ENCODE measurements at regions not wholly inside any gene's neighbourhood (a gene's known extent, or its start where the extent isn't known, plus 50 kb on each side); places are given as distances from the start of the nearest gene placed in this dataset.
"Not testable (repeated sequence)": the region's sequence is repeated elsewhere in the genome, so short reads cannot be mapped to it uniquely, and the experiment has no call there.

DNA sequence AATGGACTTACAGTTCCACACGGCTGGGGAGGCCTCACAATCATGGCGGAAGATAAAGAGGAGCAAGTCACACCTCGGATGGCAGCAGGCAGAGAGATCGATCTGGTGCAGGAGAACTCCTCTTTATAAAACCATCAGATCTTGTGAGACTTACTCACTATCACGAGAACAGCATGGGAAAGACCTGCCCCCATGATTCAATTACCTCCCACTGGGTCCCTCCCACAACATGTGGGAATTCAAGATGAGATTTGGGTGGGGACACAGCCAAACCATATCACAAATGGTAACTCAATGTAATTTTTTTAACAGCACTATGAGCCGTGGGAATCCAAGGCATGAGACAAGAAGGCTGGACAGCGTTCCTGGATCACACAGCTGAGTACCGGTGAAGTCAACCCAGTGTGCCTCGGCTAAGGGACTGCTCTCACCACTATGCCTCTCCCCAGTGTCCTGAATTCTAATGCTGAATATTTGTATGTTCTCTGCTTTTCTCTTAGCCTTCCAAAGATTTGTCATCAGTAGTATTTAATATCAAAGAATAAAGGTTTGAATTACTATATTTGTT lies 84.3 kb downstream of the IRS2 start:
- not testable (repeated sequence) for DNase-seq

DNA sequence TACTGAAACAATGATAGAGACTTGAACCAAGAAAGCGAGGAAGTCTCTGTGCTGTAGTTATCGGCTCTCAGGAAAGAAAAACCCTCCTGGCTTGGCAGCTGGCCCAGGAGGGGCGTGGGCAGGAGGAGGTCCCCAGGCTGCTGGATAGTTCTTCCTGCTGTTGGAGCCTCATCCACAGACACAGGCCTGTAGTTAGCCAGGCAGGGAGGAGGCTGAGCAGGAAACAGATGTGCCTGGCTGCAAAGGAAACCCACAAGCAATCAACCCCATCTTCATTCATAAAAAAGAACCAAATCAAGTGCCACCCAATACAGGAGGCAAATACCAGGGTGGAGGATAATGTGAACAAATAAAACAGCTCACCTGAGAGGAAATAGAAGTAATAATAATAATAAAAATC lies 86.2 kb downstream of the IRS2 start:
- DNase-seq: peak; percentile 73

DNA sequence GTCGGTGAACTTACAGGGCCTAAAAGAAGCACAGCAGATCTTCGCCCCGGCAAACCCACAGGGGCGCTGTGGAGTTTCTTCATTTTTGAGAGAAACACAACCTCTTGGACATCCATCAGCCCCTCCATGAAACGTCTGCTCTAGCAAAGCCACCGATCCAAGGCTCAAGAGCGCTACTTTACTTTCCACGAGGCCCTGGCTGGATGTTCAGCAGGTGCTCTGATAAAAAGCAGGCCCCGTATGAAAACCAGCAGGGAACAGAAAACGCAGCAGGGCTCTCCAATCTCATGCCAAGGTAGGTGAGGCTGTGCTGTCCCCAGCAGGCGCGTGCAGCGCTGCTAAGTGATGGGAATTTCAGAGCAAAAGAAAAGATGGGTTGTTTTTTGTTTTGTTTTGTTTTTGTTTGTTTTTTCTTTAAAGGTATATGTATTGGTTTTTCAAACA lies 86.7 kb downstream of the IRS2 start:
- no peak for DNase-seq

DNA sequence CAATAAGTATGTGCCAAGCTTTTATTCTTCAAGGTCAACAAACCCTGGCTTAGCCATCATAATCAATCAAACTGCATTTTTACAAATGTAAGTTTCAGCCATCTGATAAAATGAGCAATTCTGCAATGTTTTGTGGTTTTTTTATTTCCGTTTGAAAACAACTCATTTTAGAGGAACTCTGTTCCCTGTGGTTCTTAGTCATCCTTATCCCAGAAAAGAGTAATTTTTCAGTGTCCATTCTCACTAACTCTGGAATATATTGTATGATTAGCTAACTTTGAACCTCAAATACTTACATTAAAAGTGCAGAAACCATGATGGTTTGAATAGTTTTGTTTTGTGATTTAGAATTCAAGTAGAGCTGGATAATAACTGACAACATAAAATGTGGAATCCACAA lies 87.6 kb downstream of the IRS2 start:
- peak; percentile 91 for DNase-seq

DNA sequence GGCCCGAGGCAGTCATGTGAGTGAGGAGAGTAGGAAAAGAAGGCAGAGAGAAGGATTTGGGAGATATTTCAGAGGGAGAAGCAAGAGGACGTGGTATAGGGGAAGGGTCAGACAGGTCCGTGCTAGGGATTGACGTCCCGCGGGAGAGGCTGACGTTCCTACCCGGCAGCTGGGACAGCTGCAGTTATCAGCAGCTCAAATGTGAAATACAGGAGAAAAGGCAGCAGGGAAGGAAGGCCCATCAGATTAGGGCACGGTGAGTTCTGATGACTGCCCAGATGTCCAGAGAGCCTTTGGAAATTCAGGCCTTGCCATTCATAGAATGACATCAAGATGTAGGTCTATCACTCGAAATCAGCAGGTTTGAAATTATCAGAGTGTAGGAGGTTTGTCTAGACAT lies 88.4 kb downstream of the IRS2 start:
- DNase-seq: no peak

DNA sequence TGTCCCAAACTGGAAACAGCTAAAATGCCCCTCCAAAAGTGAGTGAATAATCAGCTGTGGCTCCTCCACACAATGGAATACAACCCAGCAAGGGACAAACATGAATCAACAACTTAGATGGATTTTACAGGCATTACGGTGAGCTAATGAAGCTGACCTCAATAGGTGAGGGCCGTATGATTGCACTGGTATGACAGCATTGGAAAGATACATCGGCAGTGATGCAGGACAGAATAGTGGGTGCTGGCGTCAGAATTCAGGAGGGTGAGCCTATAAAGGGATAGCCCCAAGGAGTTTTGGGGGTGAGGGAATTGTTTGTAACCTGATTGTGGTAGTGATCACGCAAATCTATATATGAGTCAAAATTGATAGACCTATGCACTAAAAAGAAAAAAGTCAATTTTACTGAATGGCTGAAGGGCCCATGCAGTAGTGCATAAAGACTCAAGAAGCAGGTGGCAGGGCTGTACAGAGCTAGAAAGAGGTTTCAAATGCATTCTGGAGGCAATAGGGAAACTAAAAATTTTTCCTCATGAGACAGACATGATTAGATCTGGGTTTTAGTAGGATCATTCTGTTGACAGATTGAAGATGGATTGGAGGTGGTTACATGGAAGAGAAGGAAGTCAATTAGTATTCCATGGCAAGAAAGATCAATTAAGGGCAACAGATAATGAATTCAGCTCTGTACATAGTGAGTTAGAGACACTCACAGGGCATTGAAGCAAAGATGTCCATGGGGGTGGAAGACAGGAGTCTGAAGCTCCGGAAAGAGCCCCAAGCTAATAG lies 90.8 kb downstream of the IRS2 start:
- no peak for DNase-seq

DNA sequence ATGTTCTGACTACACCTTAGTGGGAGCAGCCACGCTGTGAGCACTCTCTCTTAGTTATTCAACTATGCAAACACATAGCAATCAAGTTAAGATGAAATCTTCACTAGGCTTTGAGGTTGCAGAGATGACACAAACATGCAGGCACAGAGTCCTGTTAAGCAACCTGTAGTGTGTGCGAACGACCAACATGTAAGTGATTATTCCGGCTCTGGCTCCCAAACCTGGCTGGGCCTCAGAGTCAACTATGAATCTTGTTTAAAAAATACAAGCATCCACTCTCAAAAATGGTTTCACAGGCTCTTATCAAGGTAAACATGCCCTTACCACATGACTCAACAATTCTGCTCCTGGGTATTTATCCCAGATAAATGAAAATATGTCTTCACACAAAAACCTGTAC lies 91.4 kb downstream of the IRS2 start:
- no peak for DNase-seq

DNA sequence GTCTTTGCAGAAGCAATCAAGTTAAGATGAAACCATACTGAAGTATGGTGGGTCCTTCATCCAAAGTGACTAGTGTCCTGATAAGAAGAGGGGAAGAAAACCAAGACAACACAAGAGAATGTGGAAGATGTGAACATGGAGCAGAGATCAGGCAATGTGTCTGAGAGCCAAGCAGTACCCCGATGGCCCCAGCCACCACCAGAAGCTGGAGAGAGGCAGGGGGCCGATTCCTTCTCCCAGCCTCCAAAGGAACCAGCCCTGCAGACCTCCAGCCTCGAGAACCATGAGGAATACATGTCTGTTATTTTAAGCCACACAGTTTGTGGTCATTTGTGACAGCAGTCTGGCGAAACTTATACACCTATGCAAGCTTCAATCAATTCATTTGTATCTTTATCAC lies 93.2 kb downstream of the IRS2 start:
- no peak for DNase-seq

DNA sequence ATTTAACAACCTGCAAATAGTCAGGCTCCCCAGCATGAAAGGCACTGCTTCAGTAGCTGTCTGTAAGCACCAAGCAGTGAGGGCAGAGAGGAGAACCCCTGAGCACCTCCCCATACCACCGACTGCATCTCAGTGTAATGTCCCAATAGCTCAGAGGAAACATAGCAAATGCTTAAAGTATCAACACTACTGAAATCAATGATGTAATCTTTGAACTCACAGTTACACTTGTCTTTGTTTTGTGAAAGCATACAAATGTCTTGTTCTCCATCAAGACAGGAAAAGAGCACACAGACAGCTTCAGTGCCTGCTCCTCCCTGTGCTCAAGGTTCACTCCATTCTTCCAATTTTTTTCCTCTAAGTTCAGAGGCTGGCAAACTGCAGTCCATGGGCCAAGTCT lies 94.7 kb downstream of the IRS2 start:
- no peak for DNase-seq

DNA sequence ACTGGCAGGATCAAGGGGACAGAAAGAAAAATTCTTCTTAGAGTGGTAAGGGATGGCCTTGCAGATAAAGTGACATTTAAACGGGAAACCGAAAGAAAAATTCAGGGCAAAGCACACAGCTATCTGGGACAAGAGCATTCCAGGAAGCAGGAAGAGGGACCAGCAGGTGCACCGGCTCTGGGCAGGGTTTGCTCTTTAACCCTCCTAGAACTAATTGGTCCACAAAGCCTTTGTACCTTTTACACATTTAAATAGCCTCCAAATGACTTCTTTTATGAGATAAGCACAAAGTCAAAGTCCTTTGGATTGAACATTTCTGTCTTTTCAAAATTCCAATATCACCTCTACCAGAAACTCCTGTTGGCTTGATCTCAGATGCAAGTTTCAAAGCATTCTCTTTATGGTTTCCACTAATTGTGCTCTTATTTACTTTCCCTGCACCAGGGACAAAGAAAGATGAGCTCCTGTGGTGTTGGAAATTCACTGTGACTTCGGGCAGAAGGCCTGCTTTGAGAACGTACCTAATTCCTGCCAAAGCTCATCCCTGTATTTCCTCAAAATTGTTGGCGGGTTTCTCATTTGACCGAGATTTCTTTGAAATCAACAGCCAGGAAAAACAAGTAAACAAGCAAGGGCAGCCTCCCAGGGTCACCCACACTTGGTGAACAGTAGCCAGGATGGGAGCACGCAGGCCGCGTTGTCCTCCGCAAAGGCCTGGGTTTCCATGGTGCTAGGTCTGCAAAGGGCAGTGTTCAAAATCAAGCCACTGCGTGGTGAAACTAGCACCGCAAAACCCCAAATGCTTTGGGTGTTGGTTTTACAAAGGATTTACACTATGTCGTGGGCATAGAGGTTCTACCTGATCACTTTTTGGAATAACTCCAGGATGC lies 98.6 kb downstream of the IRS2 start:
- no peak for DNase-seq

DNA sequence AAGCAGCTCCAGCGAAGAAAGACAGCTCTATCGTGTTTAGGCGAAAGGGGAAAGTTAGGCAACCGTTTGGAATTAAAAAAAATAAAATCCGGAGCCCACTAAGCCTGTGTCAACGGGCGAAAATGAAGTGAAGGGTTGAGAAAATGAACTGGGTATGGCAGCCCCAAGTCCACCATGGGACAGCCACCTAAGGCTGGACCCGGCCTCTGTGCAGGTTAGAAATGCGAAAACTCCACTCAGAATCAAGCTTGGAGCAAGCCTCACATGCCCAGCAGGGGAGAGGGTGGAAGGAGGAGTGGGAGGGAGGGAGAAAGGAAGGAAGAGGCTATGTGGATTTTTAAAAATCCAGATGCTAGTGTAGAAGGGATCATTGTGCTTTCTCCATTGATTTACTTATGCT lies 101.2 kb downstream of the IRS2 start:
- no peak for DNase-seq

DNA sequence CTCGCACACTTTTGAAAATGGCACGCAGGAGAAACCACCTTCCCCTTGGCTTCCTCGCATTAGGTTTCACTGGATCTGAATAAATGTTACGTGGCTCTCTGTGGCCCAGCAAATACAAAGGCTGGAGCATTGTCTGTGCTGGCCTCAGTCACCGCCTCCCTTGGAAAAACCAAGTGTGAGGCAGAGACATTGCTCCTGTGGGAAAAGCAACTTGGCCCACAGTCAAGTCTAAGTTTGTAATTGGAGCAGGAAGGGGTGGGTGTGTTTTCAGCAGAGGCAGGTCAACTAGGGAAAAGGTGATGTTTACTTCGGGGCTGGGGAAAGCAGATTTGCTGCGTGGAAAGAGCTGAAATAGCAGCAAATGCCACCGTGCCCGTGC lies 101.6 kb downstream of the IRS2 start:
- peak; percentile 32 for DNase-seq

DNA sequence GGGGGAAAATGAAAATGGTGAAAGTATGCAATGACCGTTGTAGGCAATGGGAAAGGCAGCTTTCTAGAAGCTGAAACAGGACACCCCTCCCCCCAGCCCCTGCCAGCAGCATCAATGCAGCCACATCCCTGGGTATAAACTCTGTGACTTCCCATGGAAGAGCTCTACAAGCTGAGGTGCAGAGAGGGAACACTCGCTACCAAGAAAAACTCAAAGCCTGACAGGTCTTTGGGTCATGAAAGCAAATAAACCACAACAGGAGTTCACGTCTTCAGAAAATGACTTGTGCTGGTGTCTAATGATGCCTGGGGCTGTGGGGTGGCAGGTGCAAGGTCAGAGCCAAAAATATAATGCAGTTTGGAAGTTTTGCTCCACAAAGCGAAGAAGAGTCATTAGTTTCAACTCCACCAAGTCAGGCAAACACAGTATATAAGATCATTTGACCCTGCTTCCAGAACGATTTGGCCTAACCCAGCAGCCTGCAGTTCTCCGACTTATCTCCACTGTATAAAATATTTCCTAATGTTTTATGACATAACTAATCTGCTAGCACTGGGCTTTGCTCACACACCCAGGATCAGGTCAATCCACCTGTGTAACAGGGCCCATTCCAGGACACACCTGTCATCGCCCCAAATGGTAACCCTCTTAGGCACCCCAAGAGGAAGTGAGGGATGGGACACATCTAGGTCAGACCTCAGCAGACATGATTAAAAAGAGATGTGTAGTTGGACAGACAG lies 102.1 kb downstream of the IRS2 start:
- DNase-seq: no peak

DNA sequence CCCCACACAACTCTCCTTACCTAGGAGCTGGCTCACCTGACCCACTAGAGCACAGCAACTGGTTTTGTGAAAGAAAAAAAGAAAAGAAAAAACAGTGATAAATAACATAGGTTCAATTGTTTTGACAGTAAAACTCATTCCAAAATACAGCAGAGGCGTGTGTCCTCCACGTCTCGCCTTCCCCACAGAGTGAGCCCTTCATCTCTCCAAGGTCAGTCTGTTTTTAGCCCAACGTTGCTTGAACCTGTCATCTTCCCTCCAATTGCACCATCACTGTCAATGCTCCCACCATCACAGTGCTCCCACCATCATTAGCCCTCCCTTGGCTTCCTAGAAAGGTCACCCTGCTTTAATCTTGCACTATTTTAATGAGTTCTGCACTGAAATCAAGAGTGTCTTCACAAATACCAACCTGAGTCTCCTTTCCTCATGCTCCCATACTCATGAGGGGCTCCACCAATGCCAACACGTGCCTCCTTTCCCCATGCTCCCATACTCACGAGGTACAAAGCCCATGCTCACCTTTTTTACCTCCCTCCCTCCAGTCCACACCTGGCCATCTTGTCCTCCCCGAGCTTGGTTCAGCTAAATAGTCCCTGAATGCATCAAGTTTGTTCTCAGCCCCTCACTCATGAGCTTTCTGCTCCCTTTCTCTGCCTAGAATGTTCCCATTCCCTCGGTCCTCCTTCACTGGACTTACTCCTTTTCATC lies 103.7 kb downstream of the IRS2 start:
- DNase-seq: no peak

DNA sequence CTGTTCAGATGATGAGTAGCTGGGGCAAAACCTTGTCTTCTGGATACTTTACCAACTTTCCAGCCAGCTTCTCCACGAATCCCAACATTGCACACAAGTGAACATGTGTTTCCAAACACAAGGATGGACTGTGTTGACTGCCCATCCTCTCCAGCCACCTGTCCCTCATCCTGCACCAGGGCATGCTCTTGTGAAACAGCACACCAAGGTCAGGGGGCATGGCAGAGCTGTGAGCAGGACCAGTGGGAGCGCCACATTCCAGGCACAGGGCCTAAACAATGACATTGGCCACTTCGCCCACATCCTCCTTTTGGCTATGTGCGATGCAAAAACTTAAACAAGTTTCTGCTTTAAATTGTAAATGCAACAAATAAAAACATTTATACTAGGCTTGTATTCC lies 105.5 kb downstream of the IRS2 start:
- DNase-seq: no peak

DNA sequence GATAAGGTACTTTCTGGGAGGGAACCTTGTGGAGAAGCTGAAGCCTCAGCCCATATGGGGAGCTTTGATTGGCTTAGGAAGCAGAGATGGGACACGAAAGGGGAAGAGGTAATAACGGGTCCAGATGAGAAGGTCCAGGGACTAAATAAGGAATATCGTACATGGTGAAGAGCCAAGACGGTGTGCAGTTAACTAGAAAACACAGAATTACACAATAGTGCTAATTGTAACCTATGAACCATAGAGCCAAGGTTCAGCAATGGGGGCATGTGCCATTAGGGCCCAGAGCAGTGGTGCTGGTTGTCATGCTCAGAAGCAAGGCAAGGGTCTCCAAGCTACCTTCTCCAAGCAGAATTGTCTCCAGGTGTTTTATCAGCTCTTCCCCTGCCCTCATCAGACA lies 106.1 kb downstream of the IRS2 start:
- no peak for DNase-seq

DNA sequence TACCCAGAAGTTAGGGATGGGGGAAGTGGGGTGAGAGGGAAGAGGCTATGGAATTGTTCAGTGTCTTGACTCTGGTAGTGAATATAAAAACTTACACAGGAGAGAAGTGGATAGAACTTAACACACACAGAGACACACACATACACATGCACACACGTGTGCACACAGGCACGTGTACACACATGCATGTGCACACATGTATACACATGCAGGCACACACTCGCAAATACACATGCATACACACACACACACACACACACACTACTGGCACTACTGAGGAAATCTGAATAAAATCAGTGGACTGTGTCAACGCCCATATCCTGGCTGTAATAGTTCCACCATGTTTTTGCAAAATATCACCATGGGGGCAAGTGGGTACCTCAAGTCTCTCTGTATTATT lies 107.9 kb downstream of the IRS2 start:
- no peak for DNase-seq

DNA sequence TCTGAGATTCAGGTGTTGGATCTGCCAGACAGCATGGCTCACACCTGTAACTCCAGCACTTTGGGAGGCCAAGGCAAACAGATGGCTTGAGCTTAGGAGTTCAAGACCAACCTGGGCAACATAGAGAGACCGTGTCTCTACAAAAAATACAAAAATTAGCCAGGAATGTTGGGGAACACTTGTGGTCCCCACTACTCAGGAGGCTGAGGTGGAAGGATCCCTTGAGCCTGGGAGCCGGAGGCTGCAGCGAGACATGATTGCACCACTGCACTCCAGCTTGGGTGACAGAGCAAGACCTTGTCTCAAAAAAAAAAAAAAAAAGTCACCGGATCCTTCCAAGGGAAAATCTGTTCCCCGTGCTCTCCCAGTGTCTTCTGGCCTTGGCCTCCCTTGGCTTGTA lies 109.2 kb downstream of the IRS2 start:
- DNase-seq: no peak

DNA sequence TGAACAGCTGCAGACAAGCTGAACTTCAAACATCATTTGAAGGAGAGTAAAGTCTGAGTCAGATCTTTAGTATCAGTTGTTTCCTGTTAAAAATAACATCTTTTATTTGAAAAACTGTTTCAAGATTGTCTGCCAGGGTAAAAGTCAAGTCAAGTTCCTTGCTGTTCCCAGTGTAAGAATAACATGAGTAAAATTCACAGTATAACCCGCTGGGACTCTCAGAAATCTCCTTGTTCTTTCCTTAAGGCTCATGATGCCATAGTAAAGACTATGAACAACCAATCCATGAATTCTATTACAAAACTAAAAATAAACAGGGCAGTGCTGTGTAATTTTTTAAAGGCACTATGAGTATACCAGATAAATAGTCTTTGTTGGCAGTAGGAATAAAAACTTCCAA lies 112.9 kb downstream of the IRS2 start:
- DNase-seq: no peak

DNA sequence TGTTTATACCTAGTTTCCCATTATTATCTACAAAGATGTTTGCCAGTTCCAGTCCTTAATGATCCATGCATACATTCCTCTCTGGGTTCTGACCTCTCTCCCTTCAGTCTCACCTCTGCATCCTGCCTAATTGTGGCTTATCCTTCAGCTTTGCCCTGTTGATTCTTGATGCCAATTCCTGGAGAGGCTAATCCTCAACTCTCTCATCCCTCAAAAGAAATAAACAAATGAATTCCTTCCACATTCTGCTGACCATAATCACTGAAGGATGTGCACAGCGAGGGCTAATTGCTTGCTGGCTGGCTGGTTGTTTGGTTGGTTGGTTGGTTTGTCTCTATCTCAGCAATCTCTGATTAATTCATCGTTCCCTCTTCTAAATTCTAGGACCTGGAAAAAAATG lies 113.8 kb downstream of the IRS2 start:
- DNase-seq: peak; percentile 23

DNA sequence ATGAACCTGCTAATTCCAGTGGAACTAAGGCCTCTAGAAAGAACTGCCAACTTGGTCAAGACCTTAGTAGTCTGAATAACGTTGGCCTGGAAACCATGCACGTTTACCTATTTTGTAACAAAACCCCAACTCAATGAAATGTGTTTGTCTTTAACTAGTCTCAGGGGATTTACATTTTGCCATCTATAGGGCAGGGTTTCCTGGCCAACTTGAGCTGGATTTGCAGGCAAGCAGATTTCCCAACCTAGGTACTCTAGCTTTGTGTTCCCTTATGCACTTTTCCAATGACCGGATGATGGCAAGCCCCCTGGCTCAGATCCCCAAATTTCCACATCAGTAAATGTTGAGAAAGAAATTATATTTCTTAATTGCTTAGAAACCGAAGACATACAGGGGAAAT lies 114.5 kb downstream of the IRS2 start:
- DNase-seq: no peak

DNA sequence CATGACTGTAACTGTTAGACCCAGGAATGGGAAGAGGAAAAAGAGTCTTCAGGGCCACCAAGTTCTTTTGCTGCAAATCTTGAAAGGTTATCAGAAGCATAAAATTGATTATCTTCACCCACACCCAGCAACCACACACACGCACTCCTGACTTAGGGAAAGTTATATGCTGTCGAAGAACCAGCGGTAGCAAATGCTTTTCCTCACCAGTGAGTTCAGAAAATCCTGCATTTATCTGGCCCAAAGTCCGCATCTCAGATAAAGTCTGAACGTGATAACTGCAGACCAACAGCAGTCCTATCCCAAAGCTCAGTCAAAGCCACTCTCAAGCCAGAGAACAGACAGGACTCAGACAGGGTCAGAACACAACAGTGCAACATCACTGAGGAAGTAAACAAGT lies 115.6 kb downstream of the IRS2 start:
- no peak for DNase-seq

DNA sequence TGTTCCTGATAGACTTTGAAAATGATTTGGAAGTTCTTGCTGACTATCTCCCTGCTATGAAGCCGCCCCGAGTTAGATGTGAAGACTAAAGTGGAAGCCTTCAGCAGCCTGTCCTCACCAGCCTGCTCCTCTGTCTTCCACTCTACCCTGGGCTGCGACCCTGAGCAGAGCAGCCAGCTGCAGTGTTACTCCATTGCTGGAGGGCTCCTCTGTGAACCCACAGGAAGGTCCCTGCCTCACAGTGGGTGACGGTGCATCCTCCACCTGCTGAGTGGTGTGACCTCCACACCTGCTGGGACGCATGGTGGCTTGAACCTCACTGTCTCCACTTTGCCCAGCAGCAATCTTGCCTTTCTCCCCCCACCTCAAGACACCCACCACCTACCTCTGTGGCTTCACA lies 116.4 kb downstream of the IRS2 start:
- DNase-seq: no peak

Data from fibroblast of skin of right biceps (primary cell).